Activated CD8-positive, alpha-beta memory T cell treated with anti-CD3 and anti-CD28 coated beads, Interleukin-2, amount 10 ng/mL, durations not matched to agents 7 days and 5 days (primary cell): ENCODE measurements at regions not wholly inside any gene's neighbourhood (a gene's known extent, or its start where the extent isn't known, plus 50 kb on each side); places are given as distances from the start of the nearest gene placed in this dataset.
"Not testable (repeated sequence)": the region's sequence is repeated elsewhere in the genome, so short reads cannot be mapped to it uniquely, and the experiment has no call there.

Experiments used
- ATAC-seq: fragments of 150-1000 bp; cut with Tn5 transposase; one replicate; pipeline ENCODE4 v1.10.0; 2021; ENCODE audit warnings: moderate library complexity
- CTCF ChIA-PET: fragments of 350-600 bp; sonication (Branson Sonifier 250); formaldehyde crosslinking; loops from one replicate; lab custom pipeline; 2021; ENCODE audit warnings: antibody characterized with exemption; lab: Charles Lee
- DNase-seq: peaks from one replicate; pipeline ENCODE4 v3.0.0-alpha.2; 2020
- H3K27ac Mint-ChIP-seq: one replicate; pipeline ENCODE4 v1.8.0; 2021; ENCODE audit warnings: mild to moderate bottlenecking, mixed read lengths
- H3K27me3 Mint-ChIP-seq: one replicate; pipeline ENCODE4 v1.8.0; 2021; ENCODE audit warnings: mixed read lengths
- H3K36me3 Mint-ChIP-seq: one replicate; pipeline ENCODE4 v1.8.0; 2021; ENCODE audit warnings: mild to moderate bottlenecking, mixed read lengths
- H3K4me1 Mint-ChIP-seq: one replicate; pipeline ENCODE4 v1.8.0; 2021; ENCODE audit warnings: mixed read lengths
- H3K4me3 Mint-ChIP-seq: one replicate; pipeline ENCODE4 v1.8.0; 2021; ENCODE audit warnings: mild to moderate bottlenecking, moderate library complexity, mixed read lengths
- H3K9me3 Mint-ChIP-seq: one replicate; pipeline ENCODE4 v1.8.0; 2022; ENCODE audit warnings: low read depth, mixed read lengths

DNA sequence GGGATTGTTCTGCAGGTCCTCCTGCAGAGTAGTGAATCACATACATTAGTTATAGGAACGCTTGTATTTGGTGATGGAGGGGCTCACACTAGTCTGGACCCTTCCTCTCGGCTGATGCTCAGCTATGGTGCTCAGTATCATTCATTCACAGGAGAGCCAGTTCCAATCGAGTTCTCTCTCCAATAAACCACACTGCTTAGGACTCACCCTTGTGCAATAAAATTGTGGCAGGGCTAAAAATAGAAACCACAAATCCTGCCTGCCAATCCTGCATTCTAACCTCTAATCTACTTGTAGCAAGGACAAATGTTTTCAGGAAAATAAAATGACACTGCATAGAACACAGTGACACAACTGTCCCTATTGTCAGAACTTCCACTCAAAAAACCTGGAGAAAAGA lies 138.4 kb upstream of the TBL1XR1 start:
- Mint-ChIP-seq H3K36me3 (no peaks in the 10 kb centered on the region), H3K4me3 (no peak overlapping the region), H3K9me3 (no peaks in the 10 kb centered on the region), H3K4me1 (peaks cover 41% of the 10 kb centered on the region), H3K27ac (no peak overlapping the region), H3K27me3 (peaks cover 6% of the 10 kb centered on the region)
- CTCF ChIA-PET = no interaction called here
- no peak for ATAC-seq
- DNase-seq = no peak

- no peaks in the 10 kb centered on the region for H3K36me3 Mint-ChIP-seq
- H3K4me1 Mint-ChIP-seq = peaks cover 41% of the 10 kb centered on the region
- CTCF ChIA-PET = interaction anchor here (1.0 kb wide), 1 partner anchor 9 kb away, joined by 4 read pairs; no protein-coding TSS in a partner anchor
- DNase-seq (no peak), ATAC-seq (no peak)
- H3K27ac Mint-ChIP-seq = no peak overlapping the region
- no peak overlapping the region for H3K4me3 Mint-ChIP-seq
- H3K27me3 Mint-ChIP-seq = peaks cover 6% of the 10 kb centered on the region
- H3K9me3 Mint-ChIP-seq = no peaks in the 10 kb centered on the region
Observed at GRCh38 chr3:177336873-177337450, 139.7 kb upstream of the TBL1XR1 start.

- DNase-seq (peak; percentile 86), ATAC-seq (peak; percentile 80)
- Mint-ChIP-seq H3K9me3 (no peaks in the 10 kb centered on the region), H3K27ac (peak overlapping the region; percentile 40), H3K36me3 (no peaks in the 10 kb centered on the region), H3K4me3 (no peak overlapping the region), H3K27me3 (peaks cover 6% of the 10 kb centered on the region), H3K4me1 (peaks cover 40% of the 10 kb centered on the region)
- CTCF ChIA-PET = interaction anchor here (1.0 kb wide), 1 partner anchor 8 kb away, joined by 4 read pairs; no protein-coding TSS in a partner anchor
Observed at GRCh38 chr3:177337541-177338331, 140.5 kb upstream of the TBL1XR1 start.

DNA sequence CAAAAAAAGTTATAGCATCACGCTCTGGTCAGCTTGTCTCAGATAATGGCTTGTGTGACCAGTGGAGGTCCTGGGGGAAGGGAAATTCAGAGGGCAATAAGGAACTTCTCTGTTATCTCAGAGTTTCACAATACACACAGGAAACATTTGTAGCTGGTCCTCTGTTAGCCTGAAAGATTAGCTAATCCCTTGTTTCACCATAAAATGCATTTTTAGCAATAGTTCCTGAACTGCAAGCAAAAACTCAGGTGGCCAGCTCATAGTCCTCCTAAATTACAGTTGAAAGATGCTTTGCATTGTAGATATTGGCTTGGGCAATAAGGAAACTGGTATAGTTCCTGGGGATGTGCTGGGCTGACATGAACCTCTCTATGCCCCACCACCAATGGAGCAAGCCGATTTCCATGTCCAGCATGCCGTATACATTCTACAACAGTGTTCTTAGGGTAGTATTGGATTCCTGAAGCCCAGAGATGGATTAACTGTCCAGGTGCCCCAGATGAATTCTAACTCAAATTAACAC lies 141.5 kb upstream of the TBL1XR1 start:
- DNase-seq (no peak), ATAC-seq (no peak)
- H3K4me3 Mint-ChIP-seq = no peak overlapping the region
- H3K36me3 Mint-ChIP-seq = no peaks in the 10 kb centered on the region
- no peak overlapping the region for H3K27ac Mint-ChIP-seq
- CTCF ChIA-PET = interaction anchor here (0.5 kb wide), 1 partner anchor 54 kb away, joined by 3 read pairs; no protein-coding TSS in a partner anchor
- H3K4me1 Mint-ChIP-seq = peaks cover 36% of the 10 kb centered on the region
- no peaks in the 10 kb centered on the region for H3K9me3 Mint-ChIP-seq
- peaks cover 6% of the 10 kb centered on the region for H3K27me3 Mint-ChIP-seq

DNA sequence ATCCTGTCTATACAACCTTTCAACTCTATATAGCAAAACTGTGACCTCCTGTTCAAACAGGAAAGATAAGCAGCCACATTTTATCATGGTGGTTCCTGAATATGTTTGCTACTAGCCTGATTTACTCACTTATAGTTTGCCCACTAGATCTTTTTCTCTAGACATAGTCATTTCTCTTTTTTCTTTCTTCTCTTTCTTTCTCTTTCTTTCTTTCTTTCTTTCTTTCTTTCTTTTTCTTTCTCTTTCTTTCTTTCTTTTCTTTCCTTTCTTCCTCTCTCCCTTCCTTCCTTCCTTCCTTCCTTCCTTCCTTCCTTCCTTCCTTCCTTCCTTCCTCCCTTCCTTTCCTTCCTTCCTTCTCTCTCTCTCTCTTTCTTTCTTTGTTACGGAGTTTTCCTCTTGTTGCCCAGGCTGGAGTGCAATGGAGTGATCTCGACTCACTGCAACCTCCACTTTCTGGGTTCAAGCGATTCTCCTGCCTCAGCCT lies 142.0 kb upstream of the TBL1XR1 start:
- peak; percentile 56 for ATAC-seq
- H3K4me3 Mint-ChIP-seq, H3K9me3 Mint-ChIP-seq, DNase-seq, H3K27ac Mint-ChIP-seq, H3K36me3 Mint-ChIP-seq, H3K27me3 Mint-ChIP-seq: not testable (repeated sequence)
- CTCF ChIA-PET = interaction anchor here (0.5 kb wide), 1 partner anchor 54 kb away, joined by 3 read pairs; no protein-coding TSS in a partner anchor
- H3K4me1 Mint-ChIP-seq = peaks cover 34% of the 10 kb centered on the region

DNA sequence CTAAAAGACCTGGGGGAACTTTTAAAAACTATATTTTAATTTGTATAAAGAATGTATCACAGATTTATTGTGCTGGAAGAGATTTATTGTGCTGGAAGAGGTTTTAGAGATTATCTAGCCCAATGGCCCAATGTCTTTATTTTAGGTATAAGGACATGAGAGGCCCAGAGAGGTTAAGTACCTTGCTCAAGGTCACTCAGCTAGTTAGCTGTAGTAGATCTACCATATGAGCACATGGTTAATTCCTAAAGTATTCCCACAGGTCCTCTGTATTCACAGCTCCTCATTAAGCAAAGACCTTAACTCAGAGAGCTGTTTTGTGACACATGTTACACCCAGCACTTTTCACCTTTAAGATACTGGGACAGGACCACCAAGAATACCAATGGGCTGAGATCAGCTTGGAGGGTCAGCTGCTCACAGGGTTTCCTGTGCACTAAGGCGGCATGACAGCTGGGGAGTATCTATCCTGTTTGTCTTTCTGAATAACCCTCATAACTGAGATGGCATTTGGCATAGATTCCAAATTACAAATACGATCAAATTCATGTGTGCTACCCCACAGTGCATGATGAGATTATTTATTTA lies 143.1 kb upstream of the TBL1XR1 start:
- CTCF ChIA-PET = no interaction called here
- Mint-ChIP-seq H3K27me3 (peaks cover 6% of the 10 kb centered on the region), H3K4me3 (no peak overlapping the region), H3K36me3 (no peaks in the 10 kb centered on the region), H3K4me1 (peaks cover 40% of the 10 kb centered on the region), H3K27ac (no peak overlapping the region), H3K9me3 (no peaks in the 10 kb centered on the region)
- ATAC-seq (no peak), DNase-seq (no peak)

DNA sequence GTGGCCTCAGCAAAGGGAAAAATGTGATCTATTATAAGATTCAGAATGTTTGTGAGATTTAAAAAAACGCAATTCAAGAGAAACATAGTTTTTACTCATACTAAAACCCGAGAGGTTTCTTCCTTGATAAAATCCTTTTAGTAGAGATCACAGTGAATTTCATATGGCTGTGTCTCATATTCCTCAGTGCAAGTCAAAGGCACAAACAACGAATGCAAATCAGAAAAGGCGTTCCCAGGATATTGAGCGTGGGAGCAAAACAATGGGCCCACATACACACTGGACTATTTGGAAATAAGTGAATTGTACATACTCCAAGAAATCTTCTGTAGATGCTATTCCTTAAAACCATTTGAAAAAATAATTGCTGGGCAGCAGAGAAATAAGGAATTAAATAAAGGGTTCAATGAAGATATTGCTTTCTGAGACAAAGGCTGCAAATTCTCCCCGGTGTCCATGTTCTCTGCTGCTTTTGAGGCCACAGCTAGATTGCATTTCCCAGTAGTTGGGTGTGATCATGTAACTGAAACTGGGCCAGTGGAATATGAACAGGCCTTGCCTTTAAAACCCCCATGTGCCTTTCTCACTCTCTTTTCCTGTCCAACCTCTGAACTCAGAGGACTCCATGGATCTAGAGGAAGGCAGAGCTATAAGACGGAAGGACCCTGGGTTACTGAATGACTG lies 144.6 kb upstream of the TBL1XR1 start:
- Mint-ChIP-seq H3K4me1 (peaks cover 45% of the 10 kb centered on the region), H3K36me3 (no peaks in the 10 kb centered on the region), H3K27me3 (no peaks in the 10 kb centered on the region), H3K27ac (no peak overlapping the region), H3K9me3 (no peaks in the 10 kb centered on the region), H3K4me3 (no peak overlapping the region)
- ATAC-seq (no peak), DNase-seq (no peak)
- CTCF ChIA-PET = interaction anchor here (1.4 kb wide), 1 partner anchor 18 kb away, joined by 3 read pairs; no protein-coding TSS in a partner anchor

DNA sequence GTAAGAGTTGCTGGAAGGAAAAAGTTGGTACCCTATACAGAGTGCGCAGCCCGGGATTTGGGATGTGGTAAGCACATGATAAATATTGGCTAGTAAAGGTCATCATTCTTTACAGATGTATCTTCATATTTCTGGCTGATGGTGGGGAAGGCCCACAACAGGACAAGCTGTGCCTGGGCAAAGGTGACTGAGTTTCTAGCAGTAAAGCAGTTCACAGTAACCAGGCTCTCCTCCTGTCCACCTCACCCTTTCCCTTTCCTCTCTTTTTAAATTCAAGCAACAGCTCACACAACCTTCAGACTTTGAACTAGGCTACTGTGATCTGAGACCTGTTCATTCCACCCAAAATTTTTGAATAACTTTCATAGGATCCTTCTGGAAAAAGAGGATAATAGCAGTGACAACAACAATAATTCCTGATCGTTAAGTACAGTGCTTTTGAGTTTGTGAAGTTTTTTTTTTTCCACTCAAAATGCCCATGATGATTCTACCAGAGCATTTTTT lies 145.9 kb upstream of the TBL1XR1 start:
- ATAC-seq (no peak), DNase-seq (no peak)
- Mint-ChIP-seq H3K4me1 (peaks cover 35% of the 10 kb centered on the region), H3K36me3 (no peaks in the 10 kb centered on the region), H3K9me3 (no peaks in the 10 kb centered on the region), H3K27ac (no peak overlapping the region), H3K27me3 (no peaks in the 10 kb centered on the region), H3K4me3 (no peak overlapping the region)
- CTCF ChIA-PET = interaction anchor here (1.4 kb wide), 1 partner anchor 17 kb away, joined by 3 read pairs; no protein-coding TSS in a partner anchor

- H3K27me3 Mint-ChIP-seq = no peaks in the 10 kb centered on the region
- peak; percentile 87 for DNase-seq
- H3K36me3 Mint-ChIP-seq = no peaks in the 10 kb centered on the region
- peak; percentile 97 for ATAC-seq
- peaks cover 20% of the 10 kb centered on the region for H3K4me1 Mint-ChIP-seq
- no peaks in the 10 kb centered on the region for H3K9me3 Mint-ChIP-seq
- CTCF ChIA-PET = interaction anchor here (1.0 to 1.6 kb wide), 3 partner anchors 8 to 144 kb away, joined by 3 to 11 read pairs (median 4); no protein-coding TSS in a partner anchor
- H3K4me3 Mint-ChIP-seq = peak overlapping the region; percentile 6
- H3K27ac Mint-ChIP-seq = peak overlapping the region; percentile 86
Observed at GRCh38 chr3:177345049-177345972, 148.0 kb upstream of the TBL1XR1 start.

DNA sequence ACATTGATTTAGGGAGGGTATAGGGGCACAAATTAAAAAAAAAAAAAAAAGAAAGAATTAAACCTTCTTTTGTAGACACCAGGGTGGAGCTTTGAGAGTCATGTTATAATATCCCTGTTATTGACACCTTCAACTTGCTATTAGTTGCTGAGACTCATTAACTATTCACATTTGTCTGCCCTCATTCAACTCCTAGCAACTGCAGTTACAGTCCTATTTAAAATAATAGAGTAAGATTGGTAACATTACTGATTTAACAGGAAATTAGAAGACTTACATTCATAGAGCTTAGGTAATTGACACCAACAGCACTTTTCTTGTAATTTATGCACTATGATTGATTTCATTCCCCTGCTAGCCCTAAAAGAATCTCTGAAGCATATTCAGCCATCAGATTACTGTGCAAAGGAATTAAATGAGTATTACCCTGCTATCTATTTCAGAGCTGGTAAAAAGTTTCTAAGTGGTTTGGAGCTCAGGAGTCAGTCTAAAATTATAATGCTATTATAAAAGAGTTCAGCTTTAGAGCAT lies 148.8 kb upstream of the TBL1XR1 start:
- ATAC-seq = no peak
- Mint-ChIP-seq H3K9me3 (no peaks in the 10 kb centered on the region), H3K36me3 (no peaks in the 10 kb centered on the region), H3K4me1 (peaks cover 19% of the 10 kb centered on the region), H3K4me3 (peak overlapping the region; percentile 6), H3K27me3 (no peaks in the 10 kb centered on the region), H3K27ac (peak overlapping the region; percentile 86)
- CTCF ChIA-PET = interaction anchor here (1.0 to 1.6 kb wide), 4 partner anchors 8 to 432 kb away, joined by 3 to 11 read pairs (median 4); no protein-coding TSS in a partner anchor
- no peak for DNase-seq

DNA sequence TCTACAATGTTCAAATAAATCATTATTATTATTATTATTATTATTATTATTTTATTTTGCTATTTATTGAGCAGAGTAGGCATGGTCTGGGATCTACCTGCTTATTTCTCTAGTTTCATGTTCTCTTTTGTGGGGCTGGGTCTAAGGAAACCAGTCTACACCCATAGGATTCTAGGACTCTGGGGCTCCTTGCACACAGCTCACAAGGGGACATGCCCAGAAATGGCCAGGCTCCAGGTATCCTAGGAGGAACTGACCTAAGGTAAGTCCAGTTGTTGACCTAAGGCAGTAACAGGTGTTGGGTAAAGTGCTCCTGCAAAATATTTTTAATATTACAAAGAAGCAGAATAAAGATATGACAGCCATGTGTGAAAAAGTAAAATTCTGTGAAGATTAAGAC lies 149.6 kb upstream of the TBL1XR1 start:
- no peaks in the 10 kb centered on the region for H3K9me3 Mint-ChIP-seq

More for the DNA sequence above, 149.6 kb upstream of the TBL1XR1 start:
- no peaks in the 10 kb centered on the region for H3K27me3 Mint-ChIP-seq
- H3K36me3 Mint-ChIP-seq = no peaks in the 10 kb centered on the region
- H3K4me1 Mint-ChIP-seq = peaks cover 19% of the 10 kb centered on the region
- H3K4me3 Mint-ChIP-seq = no peak overlapping the region
- ATAC-seq (no peak), DNase-seq (no peak)
- CTCF ChIA-PET = interaction anchor here (1.0 to 1.6 kb wide), 3 partner anchors 9 to 431 kb away, joined by 3 to 4 read pairs (median 3); no protein-coding TSS in a partner anchor
- no peak overlapping the region for H3K27ac Mint-ChIP-seq
